IMR-90 (cell line): ENCODE measurements at regions not wholly inside any gene's neighbourhood (a gene's known extent, or its start where the extent isn't known, plus 50 kb on each side); places are given as distances from the start of the nearest gene placed in this dataset.

Source experiments
- ATAC-seq: fragments of 200-7000 bp; cut with Tn5 transposase; 2 replicates; pipeline ENCODE4 v1.9.1; 2020; ENCODE audit warnings: low read depth, mild to moderate bottlenecking, moderate library complexity
- BruUV-seq: library from RNA; stranded (reverse); fragments of 400-500 nt; replicated peaks from 2 replicates; lab custom pipeline; 2021; lab: Mats Ljungman, UMichigan
- CTCF ChIA-PET: fragments of 300-600 bp; formaldehyde crosslinking; extraction: SDS; loops from one replicate; lab custom pipeline; 2021; ENCODE audit warnings: antibody characterized with exemption; lab: Yijun Ruan, JAX
- POLR2A ChIA-PET: fragments of 300-600 bp; sonication (Branson Sonifier 250); formaldehyde crosslinking; loops from one replicate; lab custom pipeline; 2022; ENCODE audit warnings: antibody characterized with exemption; ENCODE audit not compliant: unreplicated experiment; lab: Charles Lee
- DNase-seq: peaks from one replicate; pipeline ENCODE4 v3.0.0; 2013
- H2AFZ ChIP-seq: replicated peaks from 2 replicates; pipeline ENCODE3; 2013; ENCODE audit warnings: low read length, mild to moderate bottlenecking; ENCODE audit not compliant: poor library complexity
- H2AK5ac ChIP-seq: 2 replicates; pipeline ENCODE4 v1.6.1; 2013; ENCODE audit warnings: low read depth, low read length, inconsistent platforms
- H2AK9ac ChIP-seq: replicated peaks from 2 replicates; pipeline ENCODE3; 2013; ENCODE audit warnings: mild to moderate bottlenecking, low read depth, low read length, moderate library complexity; ENCODE audit not compliant: poor library complexity
- H2BK120ac ChIP-seq: 2 replicates; pipeline ENCODE4 v1.6.1; 2013; ENCODE audit warnings: low read depth, low read length, inconsistent platforms
- H2BK15ac ChIP-seq: 3 replicates; pipeline ENCODE4 v1.6.1; 2013; ENCODE audit warnings: low read depth, low read length, inconsistent platforms
- H2BK20ac ChIP-seq: 2 replicates; pipeline ENCODE4 v1.6.1; 2013; ENCODE audit warnings: low read depth, mild to moderate bottlenecking, inconsistent platforms, low read length, moderate library complexity
- H2BK5ac ChIP-seq: 2 replicates; pipeline ENCODE4 v1.6.1; 2013; ENCODE audit warnings: mild to moderate bottlenecking, low read depth, low read length, inconsistent platforms; ENCODE audit not compliant: poor library complexity, severe bottlenecking
- H3K14ac ChIP-seq: replicated peaks from 2 replicates; pipeline ENCODE4 v1.6.1; 2013; ENCODE audit warnings: low read depth, low read length, inconsistent platforms
- H3K18ac ChIP-seq: 2 replicates; pipeline ENCODE4 v1.6.1; 2013; ENCODE audit warnings: low read depth, low read length, control low read depth
- H3K23ac ChIP-seq: 2 replicates; pipeline ENCODE4 v1.6.1; 2013; ENCODE audit warnings: low read depth, low read length, inconsistent platforms
- H3K27ac ChIP-seq: 2 replicates; pipeline ENCODE4 v1.5.1; 2013; ENCODE audit warnings: mild to moderate bottlenecking, control low read depth, low read length; ENCODE audit not compliant: insufficient read depth
- H3K27me3 ChIP-seq: 2 replicates; pipeline ENCODE4 v1.6.1; 2013; ENCODE audit warnings: low read length; ENCODE audit not compliant: control insufficient read depth, insufficient read depth
- H3K36me3 ChIP-seq: 2 replicates; pipeline ENCODE4 v1.6.1; 2013; ENCODE audit warnings: low read length, mixed read lengths; ENCODE audit not compliant: control insufficient read depth, insufficient read depth
- H3K4ac ChIP-seq: 2 replicates; pipeline ENCODE4 v1.6.1; 2013; ENCODE audit warnings: low read depth, low read length, inconsistent platforms
- H3K4me1 ChIP-seq: 2 replicates; pipeline ENCODE4 v1.6.1; 2013; ENCODE audit warnings: low read length, mixed read lengths; ENCODE audit not compliant: control insufficient read depth, insufficient read depth
- H3K4me2 ChIP-seq: 2 replicates; pipeline ENCODE4 v1.6.1; 2013; ENCODE audit warnings: low read depth, mild to moderate bottlenecking, control low read depth, low read length, moderate library complexity
- H3K4me3 ChIP-seq: 2 replicates; pipeline ENCODE4 v1.5.1; 2013; ENCODE audit warnings: low read depth, mild to moderate bottlenecking, control low read depth, low read length, moderate library complexity; ENCODE audit not compliant: insufficient read depth
- H3K56ac ChIP-seq: 2 replicates; pipeline ENCODE4 v1.6.1; 2013; ENCODE audit warnings: low read length, inconsistent platforms; ENCODE audit not compliant: insufficient read depth; ENCODE audit errors: extremely low read depth
- H3K79me1 ChIP-seq, 2 experiments: 2 replicates each; pipeline ENCODE4 v1.6.1; 2013; ENCODE audit warnings: low read length in 2 of 2, inconsistent platforms in 1 of 2, low read depth in 1 of 2
- H3K9ac ChIP-seq: 2 replicates; pipeline ENCODE4 v1.6.1; 2013; ENCODE audit warnings: low read depth, low read length, control low read depth
- H3K9me1 ChIP-seq: 2 replicates; pipeline ENCODE4 v1.6.1; 2013; ENCODE audit warnings: low read length, inconsistent platforms; ENCODE audit not compliant: insufficient read depth
- H3K9me3 ChIP-seq: 2 replicates; pipeline ENCODE4 v1.6.1; 2013; ENCODE audit warnings: low read length; ENCODE audit not compliant: control insufficient read depth, insufficient read depth
- H4K20me1 ChIP-seq: 2 replicates; pipeline ENCODE4 v1.6.1; 2013; ENCODE audit warnings: low read length, inconsistent platforms; ENCODE audit not compliant: insufficient read depth
- H4K5ac ChIP-seq: 2 replicates; pipeline ENCODE4 v1.6.1; 2013; ENCODE audit warnings: mild to moderate bottlenecking, low read depth, low read length, control low read depth
- H4K8ac ChIP-seq, 2 experiments: 2 replicates each; pipeline ENCODE4 v1.6.1; 2013; ENCODE audit warnings: low read depth in 2 of 2, low read length in 2 of 2, control low read depth in 1 of 2, inconsistent platforms in 1 of 2
- H4K91ac ChIP-seq: 2 replicates; pipeline ENCODE4 v1.6.1; 2013; ENCODE audit warnings: low read depth, low read length, inconsistent platforms; ENCODE audit not compliant: insufficient read depth
- BHLHE40 ChIP-seq: fragments of 150-350 bp; IDR thresholded peaks from 2 replicates; pipeline ENCODE4 v1.6.1; 2016; ENCODE audit warnings: mild to moderate bottlenecking, low read depth, low read length
- CEBPB ChIP-seq: IDR thresholded peaks from 2 replicates; pipeline ENCODE4 v1.6.1; 2012; ENCODE audit warnings: low read depth, low read length, improper control_type of control experiment
- CHD1 ChIP-seq: IDR thresholded peaks from 2 replicates; pipeline ENCODE4 v1.6.1; 2012; ENCODE audit warnings: low read depth, low read length, improper control_type of control experiment
- MAFK ChIP-seq: IDR thresholded peaks from 2 replicates; pipeline ENCODE4 v1.6.1; 2012; ENCODE audit warnings: low read depth, low read length, improper control_type of control experiment
- MAZ ChIP-seq: IDR thresholded peaks from 2 replicates; pipeline ENCODE4 v1.6.1; 2012; ENCODE audit warnings: low read depth, mild to moderate bottlenecking, low read length, improper control_type of control experiment, moderate library complexity, borderline replicate concordance
- MXI1 ChIP-seq: IDR thresholded peaks from 2 replicates; pipeline ENCODE4 v1.6.1; 2012; ENCODE audit warnings: low read depth, mild to moderate bottlenecking, low read length, moderate library complexity, borderline replicate concordance
- RCOR1 ChIP-seq: IDR thresholded peaks from 2 replicates; pipeline ENCODE4 v1.6.1; 2012; ENCODE audit warnings: mild to moderate bottlenecking, low read length, improper control_type of control experiment; ENCODE audit not compliant: insufficient replicate concordance
- RFX5 ChIP-seq: IDR thresholded peaks from 2 replicates; pipeline ENCODE4 v1.8.0; 2012; ENCODE audit warnings: low read depth, mild to moderate bottlenecking, low read length, moderate library complexity
- SMC3 ChIP-seq: fragments of 150-350 bp; IDR thresholded peaks from 2 replicates; pipeline ENCODE4 v1.6.1; 2016; ENCODE audit warnings: low read depth, mild to moderate bottlenecking, antibody characterized with exemption, low read length, moderate library complexity
- WGBS, 2 experiments: methylation state at CpG; one replicate each; pipeline versions ENCODE4 v1.1.5 to v1.1.7; 2013; ENCODE audit warnings: missing lambda C conversion rate in 2 of 2; ENCODE audit not compliant: insufficient read length in 1 of 2; ENCODE audit errors: extremely low coverage in 2 of 2; 5-methylcytosine and 5-hydroxymethylcytosine counted together
- dilution Hi-C: fragments of 300-500 bp; cut with HindIII; formaldehyde crosslinking; loops from one replicate; pipeline ENCODE4 v1.14.3; 2018; ENCODE audit warnings: low sequenced_read_pairs; ENCODE audit not compliant: unreplicated experiment
- in situ Hi-C: fragments of 300-500 bp; cut with MboI; formaldehyde crosslinking; loops from 3 replicates; pipeline ENCODE4 v1.14.3; 2019; ENCODE audit warnings: low sequenced_read_pairs, inconsistent platforms, mixed read lengths
- intact Hi-C: fragments of 100-400 bp; cut with micrococcal nuclease; formaldehyde crosslinking; loops from 2 replicates; pipeline ENCODE4 v1.10.0; 2022
- TF ChIP-seq, protein P1 (sequence below): fragments of 150-350 bp; IDR thresholded peaks from 2 replicates; pipeline ENCODE4 v1.6.1; 2016; ENCODE audit warnings: low read depth, mild to moderate bottlenecking, low read length, moderate library complexity, borderline replicate concordance
- TF ChIP-seq, protein P2 (sequence below): fragments of 150-350 bp; IDR thresholded peaks from 2 replicates; pipeline ENCODE4 v1.6.1; 2017; ENCODE audit warnings: mild to moderate bottlenecking, antibody characterized with exemption, low read length, low read depth
- TF ChIP-seq, protein P3 (sequence below): conservative IDR thresholded peaks from 2 replicates; pipeline ENCODE4 v1.5.1; 2012; ENCODE audit warnings: mild to moderate bottlenecking, low read depth, low read length, improper control_type of control experiment

DNA sequence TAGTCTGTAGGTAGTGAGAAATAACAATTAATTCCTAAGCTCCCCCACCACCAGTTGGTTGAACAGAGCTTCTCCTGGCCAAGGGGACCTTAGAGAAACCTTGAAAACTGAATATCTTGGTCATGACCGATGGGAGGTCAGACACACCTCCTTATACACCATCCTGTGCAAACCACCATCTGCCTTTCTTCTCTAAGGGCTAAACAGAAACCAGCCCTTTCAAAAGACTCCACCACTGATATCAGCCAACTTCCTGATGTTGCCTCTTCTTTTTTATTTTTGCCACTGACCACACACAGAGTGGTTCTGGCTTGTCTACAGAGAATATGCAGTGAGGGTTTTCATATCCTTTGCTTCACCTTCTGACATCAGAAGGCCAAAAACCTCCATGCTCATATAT, 977.7 kb upstream of the SEL1L start:
- no CpG with 5 or more reads among the region's 1 CpG for WGBS, 2 experiments
- Histone ChIP-seq H3K79me1 (no peaks in the 10 kb centered on the region), H4K20me1 (no peaks in the 10 kb centered on the region), H2AK5ac (no peak overlapping the region), H3K56ac (no peak overlapping the region), H4K91ac (no peak overlapping the region), H3K9me3 (peaks cover 5% of the 10 kb centered on the region), H3K14ac (no peak overlapping the region), H3K9ac (no peak overlapping the region), H4K5ac (no peak overlapping the region), H3K9me1 (no peaks in the 10 kb centered on the region), H2AFZ (no peak overlapping the region), H2BK20ac (no peak overlapping the region), H3K4ac (no peak overlapping the region), H2BK5ac (no peak overlapping the region), H2BK15ac (no peak overlapping the region), H3K27me3 (no peaks in the 10 kb centered on the region), H3K4me2 (no peak overlapping the region), H3K27ac (no peak overlapping the region), H2AK9ac (no peak overlapping the region), H3K23ac (no peak overlapping the region), H4K8ac (no peak overlapping the region), H2BK120ac (no peak overlapping the region), H3K36me3 (no peaks in the 10 kb centered on the region), H3K4me3 (no peak overlapping the region), H3K4me1 (no peaks in the 10 kb centered on the region), H3K18ac (no peak overlapping the region)
- intact Hi-C loops = no loop called here
- dilution Hi-C loops = no loop called here
- no peak for TF ChIP-seq BHLHE40
- TF ChIP-seq, protein P1, sequence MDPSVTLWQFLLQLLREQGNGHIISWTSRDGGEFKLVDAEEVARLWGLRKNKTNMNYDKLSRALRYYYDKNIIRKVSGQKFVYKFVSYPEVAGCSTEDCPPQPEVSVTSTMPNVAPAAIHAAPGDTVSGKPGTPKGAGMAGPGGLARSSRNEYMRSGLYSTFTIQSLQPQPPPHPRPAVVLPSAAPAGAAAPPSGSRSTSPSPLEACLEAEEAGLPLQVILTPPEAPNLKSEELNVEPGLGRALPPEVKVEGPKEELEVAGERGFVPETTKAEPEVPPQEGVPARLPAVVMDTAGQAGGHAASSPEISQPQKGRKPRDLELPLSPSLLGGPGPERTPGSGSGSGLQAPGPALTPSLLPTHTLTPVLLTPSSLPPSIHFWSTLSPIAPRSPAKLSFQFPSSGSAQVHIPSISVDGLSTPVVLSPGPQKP = no peak
- TF ChIP-seq, protein P2, sequence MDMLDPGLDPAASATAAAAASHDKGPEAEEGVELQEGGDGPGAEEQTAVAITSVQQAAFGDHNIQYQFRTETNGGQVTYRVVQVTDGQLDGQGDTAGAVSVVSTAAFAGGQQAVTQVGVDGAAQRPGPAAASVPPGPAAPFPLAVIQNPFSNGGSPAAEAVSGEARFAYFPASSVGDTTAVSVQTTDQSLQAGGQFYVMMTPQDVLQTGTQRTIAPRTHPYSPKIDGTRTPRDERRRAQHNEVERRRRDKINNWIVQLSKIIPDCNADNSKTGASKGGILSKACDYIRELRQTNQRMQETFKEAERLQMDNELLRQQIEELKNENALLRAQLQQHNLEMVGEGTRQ = no peak
- TF ChIP-seq, protein P3, sequence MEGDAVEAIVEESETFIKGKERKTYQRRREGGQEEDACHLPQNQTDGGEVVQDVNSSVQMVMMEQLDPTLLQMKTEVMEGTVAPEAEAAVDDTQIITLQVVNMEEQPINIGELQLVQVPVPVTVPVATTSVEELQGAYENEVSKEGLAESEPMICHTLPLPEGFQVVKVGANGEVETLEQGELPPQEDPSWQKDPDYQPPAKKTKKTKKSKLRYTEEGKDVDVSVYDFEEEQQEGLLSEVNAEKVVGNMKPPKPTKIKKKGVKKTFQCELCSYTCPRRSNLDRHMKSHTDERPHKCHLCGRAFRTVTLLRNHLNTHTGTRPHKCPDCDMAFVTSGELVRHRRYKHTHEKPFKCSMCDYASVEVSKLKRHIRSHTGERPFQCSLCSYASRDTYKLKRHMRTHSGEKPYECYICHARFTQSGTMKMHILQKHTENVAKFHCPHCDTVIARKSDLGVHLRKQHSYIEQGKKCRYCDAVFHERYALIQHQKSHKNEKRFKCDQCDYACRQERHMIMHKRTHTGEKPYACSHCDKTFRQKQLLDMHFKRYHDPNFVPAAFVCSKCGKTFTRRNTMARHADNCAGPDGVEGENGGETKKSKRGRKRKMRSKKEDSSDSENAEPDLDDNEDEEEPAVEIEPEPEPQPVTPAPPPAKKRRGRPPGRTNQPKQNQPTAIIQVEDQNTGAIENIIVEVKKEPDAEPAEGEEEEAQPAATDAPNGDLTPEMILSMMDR = no peak
- no peak for TF ChIP-seq MAFK
- no peak for TF ChIP-seq RCOR1
- TF ChIP-seq CEBPB = no peak
- TF ChIP-seq RFX5 = no peak
- no peak for TF ChIP-seq MXI1
- TF ChIP-seq SMC3 = no peak
- TF ChIP-seq MAZ = no peak
- no peak for TF ChIP-seq CHD1
- ATAC-seq = no peak
- POLR2A ChIA-PET = no interaction called here
- BruUV-seq = no TSS peak
- DNase-seq = no peak
- CTCF ChIA-PET = no interaction called here
- in situ Hi-C loops = no loop called here
